ENCODE measurements at regions not wholly inside any gene's neighbourhood (a gene's known extent, or its start where the extent isn't known, plus 50 kb on each side); places are given as distances from the start of the nearest gene placed in this dataset.

- TF ChIP-seq CHD7 (IDR thresholded peaks at IDR 0.05; ENCODE audit: insufficient replicate concordance, low read length): no peak
- TF ChIP-seq SUZ12 (IDR thresholded peaks at IDR 0.05; ENCODE audit: low read length): no peak
- no peak for TF ChIP-seq TCF12 (IDR thresholded peaks at IDR 0.05; ENCODE audit: low read depth, low read length)
- TF ChIP-seq YY1 (IDR thresholded peaks at IDR 0.05; ENCODE audit: low read depth, low read length): no peak
- TF ChIP-seq MAX (IDR thresholded peaks at IDR 0.05): no peak
- TF ChIP-seq ATF2 (IDR thresholded peaks at IDR 0.05; ENCODE audit: low read length): no peak
- TF ChIP-seq USF2 (IDR thresholded peaks at IDR 0.05; ENCODE audit: low read length): no peak
- TF ChIP-seq NRF1 (IDR thresholded peaks at IDR 0.05; ENCODE audit: low read depth, low read length): no peak
- no peak for TF ChIP-seq SAP30 (IDR thresholded peaks at IDR 0.05; ENCODE audit: insufficient read depth, insufficient replicate concordance, low read length)
These were observed 163.1 kb downstream of the TTC8 start (continued) for GRCh38 chr14:88987516-88987915.

Data from H1 (cell line).